ENCODE measurements at regions not wholly inside any gene's neighbourhood (a gene's known extent, or its start where the extent isn't known, plus 50 kb on each side); places are given as distances from the start of the nearest gene placed in this dataset.

- TF ChIP-seq CTCF (optimal IDR thresholded peaks at IDR 0.05 in 1 of 3, IDR thresholded peaks at IDR 0.05 in 1 of 3, conservative IDR thresholded peaks at IDR 0.05 in 1 of 3; ENCODE audit: extremely low read depth in 1 of 3, insufficient read depth in 2 of 3, low read length in 3 of 3) (no peak), EZH2 (IDR thresholded peaks at IDR 0.05; ENCODE audit: low read length) (no peak)
Observed at GRCh38 chr7:85972504-85973141, 671.1 kb upstream of the GRM3 start.

Measured in keratinocyte (primary cell).